ENCODE measurements at regions not wholly inside any gene's neighbourhood (a gene's known extent, or its start where the extent isn't known, plus 50 kb on each side); places are given as distances from the start of the nearest gene placed in this dataset.

DNA sequence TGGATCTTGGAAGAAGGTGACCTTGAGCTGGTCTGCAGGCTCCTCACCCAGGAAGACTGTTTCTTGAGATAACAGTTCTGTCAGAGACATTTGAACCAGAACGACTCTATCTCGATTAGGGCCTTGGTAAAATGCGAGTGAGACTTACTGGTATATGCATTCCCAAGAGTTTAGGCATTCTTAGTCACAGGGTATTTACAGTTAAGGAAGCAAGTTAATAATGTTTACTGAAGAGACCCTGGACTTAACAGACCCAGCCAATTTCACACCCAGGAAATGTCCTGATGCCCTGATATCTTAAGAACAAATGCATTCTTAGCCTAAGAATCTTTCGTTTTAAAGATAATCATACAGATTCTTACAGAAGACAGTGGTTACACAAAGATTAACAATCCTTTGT lies 1867.2 kb upstream of the C9orf72 start:
- TF ChIP-seq, protein P1, sequence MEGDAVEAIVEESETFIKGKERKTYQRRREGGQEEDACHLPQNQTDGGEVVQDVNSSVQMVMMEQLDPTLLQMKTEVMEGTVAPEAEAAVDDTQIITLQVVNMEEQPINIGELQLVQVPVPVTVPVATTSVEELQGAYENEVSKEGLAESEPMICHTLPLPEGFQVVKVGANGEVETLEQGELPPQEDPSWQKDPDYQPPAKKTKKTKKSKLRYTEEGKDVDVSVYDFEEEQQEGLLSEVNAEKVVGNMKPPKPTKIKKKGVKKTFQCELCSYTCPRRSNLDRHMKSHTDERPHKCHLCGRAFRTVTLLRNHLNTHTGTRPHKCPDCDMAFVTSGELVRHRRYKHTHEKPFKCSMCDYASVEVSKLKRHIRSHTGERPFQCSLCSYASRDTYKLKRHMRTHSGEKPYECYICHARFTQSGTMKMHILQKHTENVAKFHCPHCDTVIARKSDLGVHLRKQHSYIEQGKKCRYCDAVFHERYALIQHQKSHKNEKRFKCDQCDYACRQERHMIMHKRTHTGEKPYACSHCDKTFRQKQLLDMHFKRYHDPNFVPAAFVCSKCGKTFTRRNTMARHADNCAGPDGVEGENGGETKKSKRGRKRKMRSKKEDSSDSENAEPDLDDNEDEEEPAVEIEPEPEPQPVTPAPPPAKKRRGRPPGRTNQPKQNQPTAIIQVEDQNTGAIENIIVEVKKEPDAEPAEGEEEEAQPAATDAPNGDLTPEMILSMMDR (IDR thresholded peaks at IDR 0.05) = no peak
- TF ChIP-seq POLR2AphosphoS5 (IDR thresholded peaks at IDR 0.05) = no peak
- no peak for TF ChIP-seq EP300 (IDR thresholded peaks at IDR 0.05)

All from esophagus muscularis mucosa (tissue), 4 donors.